HG02623 (cell line): ENCODE measurements at regions not wholly inside any gene's neighbourhood (a gene's known extent, or its start where the extent isn't known, plus 50 kb on each side); places are given as distances from the start of the nearest gene placed in this dataset.
"Not testable (repeated sequence)": the region's sequence is repeated elsewhere in the genome, so short reads cannot be mapped to it uniquely, and the experiment has no call there.

Experiments used
- ATAC-seq: cut with Tn5 transposase; IDR thresholded peaks from one replicate; pipeline ENCODE4 v1.9.1; 2021; ENCODE audit warnings: moderate library complexity; ENCODE audit not compliant: unreplicated experiment

- not testable (repeated sequence) for ATAC-seq
Observed at GRCh38 chr15:30195355-30196008, 60.6 kb downstream of the GOLGA8T start.

- ATAC-seq, result not testable (repeated sequence)
Observed at GRCh38 chr15:30196009-30196375, 61.1 kb downstream of the GOLGA8T start.

- ATAC-seq, result not testable (repeated sequence)
Observed at GRCh38 chr15:30196769-30197168, 61.9 kb downstream of the GOLGA8T start.

DNA sequence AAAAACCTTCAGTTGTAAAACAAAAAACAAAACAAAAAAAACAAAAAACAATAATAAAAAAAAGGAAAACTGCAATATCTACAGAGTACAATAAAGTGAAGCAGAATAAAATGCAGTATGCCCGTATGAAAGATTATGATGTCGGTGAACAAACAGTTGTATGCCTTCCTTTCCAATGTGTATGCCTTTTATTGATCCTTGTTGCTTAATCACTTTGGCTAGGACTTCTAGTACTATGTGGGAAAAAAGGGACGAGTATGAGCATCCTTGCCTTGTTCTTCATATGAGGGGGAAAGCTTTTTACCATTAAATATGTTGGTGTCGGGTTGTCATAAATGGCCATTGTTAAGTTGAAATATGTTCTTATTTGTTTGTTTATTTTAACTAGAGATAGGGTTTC, 66.7 kb downstream of the GOLGA8T start:
- not testable (repeated sequence) for ATAC-seq

GRCh38 chr15:30213733-30214132, 78.9 kb downstream of the GOLGA8T start:
- ATAC-seq, result not testable (repeated sequence)

- ATAC-seq, result not testable (repeated sequence)
Observed at GRCh38 chr15:30221803-30222202, 87.0 kb downstream of the GOLGA8T start.

GRCh38 chr15:30222798-30223591, 88.1 kb downstream of the GOLGA8T start:
- ATAC-seq, result not testable (repeated sequence)

DNA sequence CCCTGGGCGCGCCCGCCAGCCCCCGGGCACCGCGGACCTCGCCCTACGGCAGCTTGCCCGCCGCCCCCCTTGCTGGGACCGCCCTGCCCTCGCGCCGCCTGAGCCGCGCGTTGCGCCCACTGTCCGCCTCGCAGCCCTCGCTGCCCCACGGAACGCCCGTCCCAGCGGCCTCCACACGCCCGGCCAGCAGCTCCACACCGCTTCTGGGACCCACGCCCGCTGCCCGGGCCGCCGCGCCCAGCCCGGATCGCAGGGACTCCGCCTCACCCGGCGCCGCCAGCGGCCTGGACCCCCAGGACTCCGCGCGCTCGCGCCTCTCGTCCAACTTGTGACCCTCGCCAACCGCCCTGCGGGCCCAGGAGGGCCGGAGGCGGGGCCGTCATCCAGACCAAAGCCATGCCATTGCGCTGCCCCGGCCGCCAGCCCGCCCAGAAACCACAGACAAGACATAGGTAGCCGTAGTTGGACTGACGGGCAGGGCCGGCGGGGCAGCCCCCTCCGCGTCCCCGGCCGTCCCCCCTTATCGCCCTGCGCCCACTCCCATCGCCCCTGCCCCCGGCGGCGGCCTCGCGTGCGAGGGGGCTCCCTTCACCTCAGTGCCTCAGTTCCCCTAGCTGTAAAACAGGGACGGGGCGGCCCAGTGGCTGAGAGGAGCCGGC, 90.5 kb downstream of the GOLGA8T start:
- ATAC-seq, result not testable (repeated sequence)

DNA sequence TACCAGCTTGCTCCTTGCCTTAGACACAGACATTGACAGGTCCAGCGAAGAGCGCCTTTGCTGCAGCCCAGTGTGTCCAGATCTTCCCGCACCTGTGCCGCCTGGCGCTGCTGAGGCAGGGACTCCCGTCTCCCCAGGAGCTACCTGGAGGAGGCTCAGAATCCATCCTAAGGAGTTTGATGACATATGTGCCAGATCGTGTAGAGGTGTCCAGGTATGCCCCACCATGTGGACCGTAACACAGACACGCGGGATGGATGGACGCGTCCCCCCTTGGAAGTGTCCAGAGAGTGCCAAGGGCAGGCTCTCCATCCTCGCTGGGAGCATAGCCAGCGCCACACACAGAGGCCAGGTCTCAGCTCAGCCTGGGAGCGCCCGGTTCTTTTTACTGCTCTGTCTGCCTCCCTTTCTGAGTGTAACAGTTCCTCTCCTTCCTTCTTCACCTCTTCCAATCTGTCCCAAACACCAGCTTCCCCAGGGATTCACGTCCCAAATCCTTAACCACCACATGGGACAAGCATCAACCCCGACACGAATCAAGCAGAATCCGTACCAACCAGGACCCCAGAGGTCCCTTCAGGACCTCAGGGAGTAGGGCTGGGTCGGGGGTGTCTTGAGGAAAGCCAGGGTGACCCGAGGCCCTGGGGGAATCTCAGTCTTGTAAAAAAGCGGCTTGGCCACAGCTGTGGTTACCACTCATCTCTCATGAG, 126.7 kb downstream of the GOLGA8T start:
- ATAC-seq, result not testable (repeated sequence)

DNA sequence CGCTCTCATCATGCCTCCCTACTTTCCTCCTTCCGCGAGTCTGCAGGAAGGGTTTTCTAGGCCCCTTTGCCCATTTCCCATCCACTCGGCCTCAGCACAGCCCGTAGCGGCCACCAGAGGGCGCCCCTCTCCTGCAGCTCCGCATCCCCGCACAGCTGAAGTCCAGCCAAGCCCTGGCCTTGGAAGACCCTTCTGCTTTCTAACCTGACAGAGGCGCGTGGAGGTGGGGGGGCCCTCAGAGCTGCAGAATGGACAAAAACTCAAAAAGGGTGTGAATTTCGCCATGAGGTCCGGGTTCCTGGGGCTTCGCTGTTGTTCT, 127.2 kb downstream of the GOLGA8T start:
- ATAC-seq, result peak; percentile 48

GRCh38 chr15:30264000-30264399, 129.1 kb downstream of the GOLGA8T start:
- ATAC-seq, result not testable (repeated sequence)

- ATAC-seq, result not testable (repeated sequence)
Observed at GRCh38 chr15:30295150-30295844, 98.0 kb downstream of the CHRFAM7A start.

GRCh38 chr15:30303968-30304367, 89.4 kb downstream of the CHRFAM7A start:
- ATAC-seq, result not testable (repeated sequence)
